Endothelial cell of hepatic sinusoid (primary cell): ENCODE measurements at regions not wholly inside any gene's neighbourhood (a gene's known extent, or its start where the extent isn't known, plus 50 kb on each side); places are given as distances from the start of the nearest gene placed in this dataset.
"Not testable (repeated sequence)": the region's sequence is repeated elsewhere in the genome, so short reads cannot be mapped to it uniquely, and the experiment has no call there.

Experiments used
- in situ Hi-C: cut with HindIII; loops from 2 replicates; pipeline ENCODE4 v1.10.0; 2017; ENCODE audit warnings: low sequenced_read_pairs

- in situ Hi-C loops: no loop called here
Measured at GRCh38 chr6:115634887-115635286, 425.8 kb downstream of the FRK start.

GRCh38 chr6:115634131-115634530 is 426.6 kb downstream of the FRK start:
- in situ Hi-C loops: no loop called here

GRCh38 chr6:115631028-115631427 is 429.7 kb downstream of the FRK start:
- in situ Hi-C loops: no loop called here

- in situ Hi-C loops: no loop called here
Measured at GRCh38 chr6:115630424-115631024, 430.2 kb downstream of the FRK start.

GRCh38 chr6:115629415-115629814 is 431.3 kb downstream of the FRK start:
- in situ Hi-C loops: no loop called here

- in situ Hi-C loops: no loop called here
Measured at GRCh38 chr6:115618256-115618655, 442.4 kb downstream of the FRK start.

GRCh38 chr6:115617031-115617430 is 443.7 kb downstream of the FRK start:
- in situ Hi-C loops: no loop called here

GRCh38 chr6:115613488-115613887 is 447.2 kb downstream of the FRK start:
- in situ Hi-C loops: no loop called here

- in situ Hi-C loops: no loop called here
Measured at GRCh38 chr6:115612796-115613479, 447.8 kb downstream of the FRK start.

- in situ Hi-C loops: no loop called here
Measured at GRCh38 chr6:115612216-115612615, 448.5 kb downstream of the FRK start.

- in situ Hi-C loops: no loop called here
Measured at GRCh38 chr6:115610696-115611095, 450.0 kb downstream of the FRK start.

GRCh38 chr6:115609111-115609510 is 451.6 kb downstream of the FRK start:
- in situ Hi-C loops: no loop called here

- in situ Hi-C loops: no loop called here
Measured at GRCh38 chr6:115602466-115602865, 458.2 kb downstream of the FRK start.

GRCh38 chr6:115601509-115601908 is 459.2 kb downstream of the FRK start:
- in situ Hi-C loops: no loop called here

- in situ Hi-C loops: no loop called here
Measured at GRCh38 chr6:115601064-115601463, 459.6 kb downstream of the FRK start.

GRCh38 chr6:115594891-115595290 is 465.8 kb downstream of the FRK start:
- in situ Hi-C loops: no loop called here

- in situ Hi-C loops: no loop called here
Measured at GRCh38 chr6:115592025-115592424, 468.7 kb downstream of the FRK start.

- in situ Hi-C loops: not testable (repeated sequence)
Measured at GRCh38 chr6:115589072-115589471, 471.6 kb downstream of the FRK start.

- in situ Hi-C loops: no loop called here
Measured at GRCh38 chr6:115583290-115583689, 477.4 kb downstream of the FRK start.

- in situ Hi-C loops: no loop called here
Measured at GRCh38 chr6:115582386-115582785, 478.3 kb downstream of the FRK start.

GRCh38 chr6:115579565-115579964 is 481.1 kb downstream of the FRK start:
- in situ Hi-C loops: not testable (repeated sequence)

GRCh38 chr6:115577270-115577669 is 483.4 kb downstream of the FRK start:
- in situ Hi-C loops: no loop called here

- in situ Hi-C loops: no loop called here
Measured at GRCh38 chr6:115575285-115575684, 485.4 kb downstream of the FRK start.
